CD4-positive, alpha-beta T cell (primary cell): ENCODE measurements at regions not wholly inside any gene's neighbourhood (a gene's known extent, or its start where the extent isn't known, plus 50 kb on each side); places are given as distances from the start of the nearest gene placed in this dataset.

Experiments
- ATAC-seq: fragments of 200-7000 bp; cut with Tn5 transposase; one replicate; pipeline ENCODE4 v1.10.0; 2022; ENCODE audit warnings: mild to moderate bottlenecking; ENCODE audit not compliant: poor library complexity
- CTCF ChIA-PET: fragments of 350-600 bp; sonication (Branson Sonifier 250); formaldehyde crosslinking; loops from one replicate; lab custom pipeline; 2021; ENCODE audit warnings: antibody characterized with exemption, inconsistent platforms; lab: Charles Lee
- POLR2A ChIA-PET: fragments of 350-600 bp; sonication (Branson Sonifier 250); formaldehyde crosslinking; loops from one replicate; lab custom pipeline; 2021; ENCODE audit warnings: antibody characterized with exemption, inconsistent platforms; lab: Charles Lee
- DNase-seq, 14 experiments: peaks; one replicate each; pipeline ENCODE4 v3.0.0-alpha.2; 2013 to 2020; ENCODE audit warnings: mixed read lengths in 2 of 14
- H3K27ac ChIP-seq, 2 donors: one replicate each; pipeline versions ENCODE4 v1.5.1 to v1.7.0; 2013; ENCODE audit warnings: low read length in 2 of 2, low read depth in 1 of 2, mild to moderate bottlenecking in 1 of 2
- H3K27me3 ChIP-seq, 2 experiments: 1 replicate in 1 of 2; 2 replicates in 1 of 2; pipeline versions ENCODE4 v1.6.1 to v1.7.0; 2013; ENCODE audit warnings: low read length in 2 of 2, control low read depth in 1 of 2, mild to moderate bottlenecking in 1 of 2, moderate library complexity in 1 of 2; ENCODE audit not compliant: insufficient read depth in 2 of 2, control insufficient read depth in 1 of 2
- H3K36me3 ChIP-seq: one replicate; pipeline ENCODE4 v1.6.1; 2013; ENCODE audit warnings: low read length, control low read depth; ENCODE audit not compliant: insufficient read depth
- H3K4me1 ChIP-seq: one replicate; pipeline ENCODE4 v1.6.1; 2013; ENCODE audit warnings: low read length, control low read depth; ENCODE audit not compliant: insufficient read depth
- H3K4me3 ChIP-seq: one replicate; pipeline ENCODE4 v1.5.1; 2013; ENCODE audit warnings: mild to moderate bottlenecking, low read length, moderate library complexity
- H3K9me3 ChIP-seq, 2 experiments: 1 replicate in 1 of 2; 2 replicates in 1 of 2; pipeline versions ENCODE4 v1.6.1 to v1.7.0; 2013; ENCODE audit warnings: low read length in 2 of 2, mild to moderate bottlenecking in 2 of 2, control low read depth in 1 of 2, moderate library complexity in 1 of 2; ENCODE audit not compliant: control insufficient read depth in 1 of 2, insufficient read depth in 1 of 2
- H3K27ac Mint-ChIP-seq: one replicate; pipeline ENCODE4 v1.8.0; 2020; ENCODE audit warnings: mixed read lengths
- H3K27me3 Mint-ChIP-seq: one replicate; pipeline ENCODE4 v1.8.0; 2021; ENCODE audit warnings: mixed read lengths
- H3K36me3 Mint-ChIP-seq: one replicate; pipeline ENCODE4 v1.8.0; 2021; ENCODE audit warnings: low read depth, mixed read lengths
- H3K4me1 Mint-ChIP-seq: one replicate; pipeline ENCODE4 v1.8.0; 2021; ENCODE audit warnings: low read depth, mixed read lengths
- H3K4me3 Mint-ChIP-seq: one replicate; pipeline ENCODE4 v1.8.0; 2020; ENCODE audit warnings: mild to moderate bottlenecking, mixed read lengths
- H3K9me3 Mint-ChIP-seq: one replicate; pipeline ENCODE4 v1.8.0; 2020; ENCODE audit warnings: mixed read lengths
- CTCF ChIP-seq: fragments of 200-600 bp; IDR thresholded peaks from one replicate; pipeline ENCODE4 v1.8.0; 2022; ENCODE audit warnings: antibody characterized with exemption, mild to moderate bottlenecking
- intact Hi-C, 2 experiments: fragments of 100-400 bp; cut with DNase I in 1 of 2; cut with micrococcal nuclease in 1 of 2; formaldehyde crosslinking; loops; one replicate each; pipeline versions ENCODE4 v1.15.1 to v1.9.0; 2023 to 2025; cut with DNase I, micrococcal nuclease

- H3K9me3 Mint-ChIP-seq = no peaks in the 10 kb centered on the region
- no peak overlapping the region for H3K4me3 Mint-ChIP-seq
- H3K27ac ChIP-seq = no peak overlapping the region
- intact Hi-C loops = no loop called here
- CTCF ChIA-PET = no interaction called here
- H3K27me3 ChIP-seq = peaks cover 19 to 29% of the 10 kb centered on the region in 2 experiments
- H3K9me3 ChIP-seq = peaks cover 0 to 6% of the 10 kb centered on the region in 2 experiments
- DNase-seq = no peak
- ATAC-seq = no peak
- POLR2A ChIA-PET = no interaction called here
- H3K36me3 ChIP-seq = no peaks in the 10 kb centered on the region
- H3K4me1 Mint-ChIP-seq = no peaks in the 10 kb centered on the region
- H3K27ac Mint-ChIP-seq = no peak overlapping the region
- H3K4me3 ChIP-seq = no peak overlapping the region
- H3K27me3 Mint-ChIP-seq = peaks cover 46% of the 10 kb centered on the region
- no peaks in the 10 kb centered on the region for H3K36me3 Mint-ChIP-seq
- no peak for TF ChIP-seq CTCF
- no peaks in the 10 kb centered on the region for H3K4me1 ChIP-seq
Measured at GRCh38 chr1:229897501-229897900, 169.5 kb upstream of the GALNT2 start.

- no peak overlapping the region for H3K4me3 Mint-ChIP-seq
- DNase-seq = no peak
Measured at GRCh38 chr1:229900220-229900619, 166.8 kb upstream of the GALNT2 start.

GRCh38 chr1:229905031-229905545 is 161.9 kb upstream of the GALNT2 start:
- peaks cover 4 to 7% of the 10 kb centered on the region in 2 experiments for H3K27me3 ChIP-seq
- H3K9me3 ChIP-seq = peaks cover 0 to 6% of the 10 kb centered on the region in 2 experiments
- no peaks in the 10 kb centered on the region for H3K4me1 ChIP-seq
- Mint-ChIP-seq H3K4me3 (no peak overlapping the region), H3K27me3 (peaks cover 22% of the 10 kb centered on the region), H3K27ac (no peak overlapping the region), H3K36me3 (no peaks in the 10 kb centered on the region), H3K4me1 (no peaks in the 10 kb centered on the region), H3K9me3 (no peaks in the 10 kb centered on the region)
- intact Hi-C loops = no loop called here
- DNase-seq (no peak), ATAC-seq (no peak)
- POLR2A ChIA-PET = no interaction called here
- CTCF ChIA-PET = no interaction called here
- H3K27ac ChIP-seq = no peak overlapping the region
- no peak for TF ChIP-seq CTCF
- H3K36me3 ChIP-seq = no peaks in the 10 kb centered on the region
- no peak overlapping the region for H3K4me3 ChIP-seq

More at GRCh38 chr1:229900220-229900619, 166.8 kb upstream of the GALNT2 start:
- Mint-ChIP-seq H3K4me1 (no peaks in the 10 kb centered on the region), H3K9me3 (no peaks in the 10 kb centered on the region), H3K27me3 (peaks cover 45% of the 10 kb centered on the region), H3K36me3 (no peaks in the 10 kb centered on the region), H3K27ac (no peak overlapping the region)
- H3K27ac ChIP-seq = no peak overlapping the region
- H3K36me3 ChIP-seq = no peaks in the 10 kb centered on the region
- ATAC-seq = no peak
- peaks cover 19 to 29% of the 10 kb centered on the region in 2 experiments for H3K27me3 ChIP-seq
- H3K4me3 ChIP-seq = no peak overlapping the region
- CTCF ChIA-PET = interaction anchor here (1.3 kb wide), 1 partner anchor 9 kb away, joined by 3 read pairs; no protein-coding TSS in a partner anchor
- intact Hi-C loops = no loop called here
- no peaks in the 10 kb centered on the region for H3K4me1 ChIP-seq
- H3K9me3 ChIP-seq = peaks cover 0 to 6% of the 10 kb centered on the region in 2 experiments
- no peak for TF ChIP-seq CTCF
- POLR2A ChIA-PET = no interaction called here
